ENCODE measurements at regions not wholly inside any gene's neighbourhood (a gene's known extent, or its start where the extent isn't known, plus 50 kb on each side); places are given as distances from the start of the nearest gene placed in this dataset.

GRCh38 chr11:121890377-121890776 lies 225.6 kb downstream of the BLID start:
- no peak overlapping the region for H3K4me3 Mint-ChIP-seq
- no peaks in the 10 kb centered on the region for H3K36me3 Mint-ChIP-seq (ENCODE audit: low read depth)
- no peaks in the 10 kb centered on the region for H3K27me3 Mint-ChIP-seq
- H3K27ac ChIP-seq (ENCODE audit: low read depth in 1 of 2, low read length in 2 of 2): no peak overlapping the region
- POLR2A ChIA-PET: no interaction called here
- H3K27me3 ChIP-seq (ENCODE audit: control insufficient read depth in 1 of 2, insufficient read depth in 2 of 2, low read length in 2 of 2): no peaks in the 10 kb centered on the region
- no peaks in the 10 kb centered on the region for H3K4me1 Mint-ChIP-seq (ENCODE audit: low read depth)
- ATAC-seq (ENCODE audit: poor library complexity): no peak
- no peaks in the 10 kb centered on the region for H3K4me1 ChIP-seq (ENCODE audit: insufficient read depth, low read length)
- H3K36me3 ChIP-seq (ENCODE audit: insufficient read depth, low read length): no peaks in the 10 kb centered on the region
- H3K27ac Mint-ChIP-seq: no peak overlapping the region
- no peaks in the 10 kb centered on the region for H3K9me3 Mint-ChIP-seq
- H3K4me3 ChIP-seq (ENCODE audit: low read length): no peak overlapping the region
- intact Hi-C loops (cut with DNase I, micrococcal nuclease): no loop called here
- H3K9me3 ChIP-seq (ENCODE audit: control insufficient read depth in 1 of 2, insufficient read depth in 1 of 2, low read length in 2 of 2): no peaks in the 10 kb centered on the region
- CTCF ChIA-PET: no interaction called here
- TF ChIP-seq CTCF (IDR thresholded peaks at IDR 0.05): no peak
- DNase-seq: no peak

- Mint-ChIP-seq H3K4me3 (no peak overlapping the region), H3K27ac (no peak overlapping the region), H3K4me1 (ENCODE audit: low read depth) (no peaks in the 10 kb centered on the region), H3K9me3 (no peaks in the 10 kb centered on the region), H3K36me3 (ENCODE audit: low read depth) (no peaks in the 10 kb centered on the region), H3K27me3 (no peaks in the 10 kb centered on the region)
- H3K4me1 ChIP-seq (ENCODE audit: insufficient read depth, low read length): no peaks in the 10 kb centered on the region
- no peak for TF ChIP-seq CTCF (IDR thresholded peaks at IDR 0.05)
- no peak overlapping the region for H3K4me3 ChIP-seq (ENCODE audit: low read length)
- intact Hi-C loops (cut with DNase I, micrococcal nuclease): no loop called here
- ATAC-seq (ENCODE audit: poor library complexity): no peak
- CTCF ChIA-PET: no interaction called here
- no peaks in the 10 kb centered on the region for H3K9me3 ChIP-seq (ENCODE audit: control insufficient read depth in 1 of 2, insufficient read depth in 1 of 2, low read length in 2 of 2)
- H3K27me3 ChIP-seq (ENCODE audit: control insufficient read depth in 1 of 2, insufficient read depth in 2 of 2, low read length in 2 of 2): no peaks in the 10 kb centered on the region
- DNase-seq: no peak
- no peak overlapping the region for H3K27ac ChIP-seq (ENCODE audit: low read depth in 1 of 2, low read length in 2 of 2)
- H3K36me3 ChIP-seq (ENCODE audit: insufficient read depth, low read length): no peaks in the 10 kb centered on the region
- POLR2A ChIA-PET: no interaction called here
These were observed 226.1 kb downstream of the BLID start for GRCh38 chr11:121889931-121890330.

- no peaks in the 10 kb centered on the region for H3K27me3 ChIP-seq (ENCODE audit: control insufficient read depth in 1 of 2, insufficient read depth in 2 of 2, low read length in 2 of 2)
- Mint-ChIP-seq H3K4me1 (ENCODE audit: low read depth) (no peaks in the 10 kb centered on the region), H3K27ac (no peak overlapping the region), H3K36me3 (ENCODE audit: low read depth) (no peaks in the 10 kb centered on the region), H3K9me3 (no peaks in the 10 kb centered on the region), H3K4me3 (no peak overlapping the region), H3K27me3 (no peaks in the 10 kb centered on the region)
- no peaks in the 10 kb centered on the region for H3K9me3 ChIP-seq (ENCODE audit: control insufficient read depth in 1 of 2, insufficient read depth in 1 of 2, low read length in 2 of 2)
- no peak for TF ChIP-seq CTCF (IDR thresholded peaks at IDR 0.05)
- H3K27ac ChIP-seq (ENCODE audit: low read depth in 1 of 2, low read length in 2 of 2): no peak overlapping the region
- ChIA-PET POLR2A (no interaction called here), CTCF (no interaction called here)
- intact Hi-C loops (cut with DNase I, micrococcal nuclease): no loop called here
- no peaks in the 10 kb centered on the region for H3K4me1 ChIP-seq (ENCODE audit: insufficient read depth, low read length)
- ATAC-seq (ENCODE audit: poor library complexity): no peak
- H3K36me3 ChIP-seq (ENCODE audit: insufficient read depth, low read length): no peaks in the 10 kb centered on the region
- no peak overlapping the region for H3K4me3 ChIP-seq (ENCODE audit: low read length)
- no peak for DNase-seq
These were observed 226.8 kb downstream of the BLID start for GRCh38 chr11:121889186-121889585.
